WTC11 (cell line): ENCODE measurements at regions not wholly inside any gene's neighbourhood (a gene's known extent, or its start where the extent isn't known, plus 50 kb on each side); places are given as distances from the start of the nearest gene placed in this dataset.

Source experiments
- ATAC-seq: fragments of 200-7000 bp; cut with Tn5 transposase; 2 replicates; pipeline ENCODE4 v1.10.0; 2021; ENCODE audit warnings: mild to moderate bottlenecking, moderate library complexity
- CTCF ChIA-PET: fragments of 300-600 bp; sonication (Branson Sonifier 250); formaldehyde crosslinking; loops from one replicate; lab custom pipeline; 2021; ENCODE audit warnings: antibody characterized with exemption; lab: Charles Lee
- POLR2A ChIA-PET: fragments of 350-600 bp; sonication (Branson Sonifier 250); formaldehyde crosslinking; loops from one replicate; lab custom pipeline; 2021; ENCODE audit warnings: antibody characterized with exemption; lab: Charles Lee
- DNase-seq: peaks from one replicate; pipeline ENCODE4 v3.0.0; 2021; ENCODE audit warnings: low spot score
- H3K27ac Mint-ChIP-seq: 2 replicates; pipeline ENCODE4 v1.8.0; 2021; ENCODE audit warnings: mixed read lengths
- H3K27me3 Mint-ChIP-seq: 2 replicates; pipeline ENCODE4 v1.8.0; 2021; ENCODE audit warnings: low read depth, mild to moderate bottlenecking, moderate library complexity, mixed read lengths
- H3K36me3 Mint-ChIP-seq: 2 replicates; pipeline ENCODE4 v1.8.0; 2021; ENCODE audit warnings: mixed read lengths
- H3K4me1 Mint-ChIP-seq: 2 replicates; pipeline ENCODE4 v1.8.0; 2022; ENCODE audit warnings: mixed read lengths
- H3K4me3 Mint-ChIP-seq: 2 replicates; pipeline ENCODE4 v1.8.0; 2021; ENCODE audit warnings: mild to moderate bottlenecking, moderate library complexity, mixed read lengths
- H3K9me3 Mint-ChIP-seq: 2 replicates; pipeline ENCODE4 v1.8.0; 2021; ENCODE audit warnings: mixed read lengths
- AFF4 ChIP-seq: sonication (generic); formaldehyde crosslinking; IDR thresholded peaks from 2 replicates; pipeline ENCODE4 v1.8.1; 2023; ENCODE audit warnings: mild to moderate bottlenecking, missing genetic modification reagents, borderline replicate concordance
- ERG ChIP-seq: fragments of 250-450 bp; sonication (Bioruptor Pico); IDR thresholded peaks from 2 replicates; pipeline ENCODE4 v1.8.0; 2021; ENCODE audit warnings: mild to moderate bottlenecking
- ETV6 ChIP-seq: sonication (generic); formaldehyde crosslinking; IDR thresholded peaks from 2 replicates; pipeline ENCODE4 v1.8.1; 2022; ENCODE audit warnings: mild to moderate bottlenecking, missing genetic modification reagents
- FOXP1 ChIP-seq: sonication (generic); formaldehyde crosslinking; IDR thresholded peaks from 2 replicates; pipeline ENCODE4 v1.8.0; 2022; ENCODE audit warnings: missing genetic modification reagents, mild to moderate bottlenecking, moderate library complexity, borderline replicate concordance
- FOXP4 ChIP-seq: sonication (generic); formaldehyde crosslinking; IDR thresholded peaks from 2 replicates; pipeline ENCODE4 v1.8.0; 2022; ENCODE audit warnings: mild to moderate bottlenecking, missing genetic modification reagents
- GABPB1 ChIP-seq: sonication (generic); formaldehyde crosslinking; IDR thresholded peaks from 2 replicates; pipeline ENCODE4 v1.8.1; 2023; ENCODE audit warnings: mild to moderate bottlenecking, missing genetic modification reagents
- IRF1 ChIP-seq: sonication (generic); formaldehyde crosslinking; IDR thresholded peaks from 2 replicates; pipeline ENCODE4 v1.8.0; 2023; ENCODE audit warnings: missing genetic modification reagents
- JUN ChIP-seq: sonication (generic); formaldehyde crosslinking; IDR thresholded peaks from 2 replicates; pipeline ENCODE4 v1.8.0; 2023; ENCODE audit warnings: mild to moderate bottlenecking, missing genetic modification reagents
- KAT7 ChIP-seq: sonication (generic); formaldehyde crosslinking; IDR thresholded peaks from 2 replicates; pipeline ENCODE4 v1.8.1; 2023; ENCODE audit warnings: missing genetic modification reagents, mild to moderate bottlenecking, borderline replicate concordance
- MLX ChIP-seq: sonication (generic); formaldehyde crosslinking; IDR thresholded peaks from 2 replicates; pipeline ENCODE4 v1.8.1; 2023; ENCODE audit warnings: mild to moderate bottlenecking, missing genetic modification reagents, moderate library complexity
- NFE2L1 ChIP-seq: sonication (generic); formaldehyde crosslinking; IDR thresholded peaks from 2 replicates; pipeline ENCODE4 v1.8.1; 2023; ENCODE audit warnings: missing genetic modification reagents
- NFYB ChIP-seq: sonication (generic); formaldehyde crosslinking; conservative IDR thresholded peaks from 2 replicates; pipeline ENCODE4 v1.8.0; 2022; ENCODE audit warnings: low read depth, missing genetic modification reagents
- PRRX2 ChIP-seq: fragments of 250-450 bp; sonication (Bioruptor Pico); IDR thresholded peaks from 2 replicates; pipeline ENCODE4 v1.8.0; 2021; ENCODE audit warnings: mild to moderate bottlenecking
- RORB ChIP-seq: fragments of 250-450 bp; sonication (Bioruptor Pico); IDR thresholded peaks from 2 replicates; pipeline ENCODE4 v1.9.0; 2021; ENCODE audit warnings: mild to moderate bottlenecking
- SMAD4 ChIP-seq: sonication (generic); formaldehyde crosslinking; IDR thresholded peaks from 2 replicates; pipeline ENCODE4 v1.8.0; 2022; ENCODE audit warnings: mild to moderate bottlenecking, missing genetic modification reagents
- SOX15 ChIP-seq: fragments of 250-450 bp; sonication (Bioruptor Pico); IDR thresholded peaks from 2 replicates; pipeline ENCODE4 v1.9.0; 2021; ENCODE audit warnings: mild to moderate bottlenecking
- STAT6 ChIP-seq: sonication (generic); formaldehyde crosslinking; conservative IDR thresholded peaks from 2 replicates; pipeline ENCODE4 v1.8.1; 2023; ENCODE audit warnings: mild to moderate bottlenecking, low read depth, missing genetic modification reagents, moderate library complexity
- TEAD1 ChIP-seq: sonication (generic); formaldehyde crosslinking; IDR thresholded peaks from 2 replicates; pipeline ENCODE4 v1.8.0; 2022; ENCODE audit warnings: mild to moderate bottlenecking, missing genetic modification reagents
- ZNF263 ChIP-seq: sonication (generic); formaldehyde crosslinking; IDR thresholded peaks from 2 replicates; pipeline ENCODE4 v1.8.1; 2022; ENCODE audit warnings: low read depth, mild to moderate bottlenecking, moderate library complexity, missing genetic modification reagents
- ZNF396 ChIP-seq: fragments of 250-450 bp; sonication (Bioruptor Pico); IDR thresholded peaks from 2 replicates; pipeline ENCODE4 v1.8.0; 2021; ENCODE audit warnings: mild to moderate bottlenecking, moderate library complexity, borderline replicate concordance
- ZNF416 ChIP-seq: fragments of 250-450 bp; sonication (Bioruptor Pico); IDR thresholded peaks from 2 replicates; pipeline ENCODE4 v1.9.0; 2021; ENCODE audit warnings: mild to moderate bottlenecking, inconsistent platforms
- ZSCAN18 ChIP-seq: fragments of 250-450 bp; sonication (Bioruptor Pico); IDR thresholded peaks from 2 replicates; pipeline ENCODE4 v2.1.2; 2022; ENCODE audit warnings: mild to moderate bottlenecking, moderate library complexity

GRCh38 chr4:98816816-98817215, 112.1 kb downstream of the EIF4E start:
- POLR2A ChIA-PET: no interaction called here
- Mint-ChIP-seq H3K9me3 (peaks cover 51% of the 10 kb centered on the region), H3K4me1 (no peaks in the 10 kb centered on the region), H3K4me3 (no peak overlapping the region), H3K27me3 (no peaks in the 10 kb centered on the region; the same call in 1 of the 2 replicates), H3K36me3 (peaks cover 27% of the 10 kb centered on the region), H3K27ac (no peak overlapping the region)
- TF ChIP-seq ZNF416 (no peak), KAT7 (no peak), PRRX2 (CRISPR knock-in tag) (no peak), ETV6 (CRISPR knock-in tag) (no peak), SMAD4 (no peak), SOX15 (CRISPR knock-in tag) (no peak), TEAD1 (CRISPR knock-in tag) (no peak), AFF4 (CRISPR knock-in tag) (no peak), FOXP1 (no peak), MLX (no peak), NFYB (CRISPR knock-in tag) (no peak), FOXP4 (CRISPR knock-in tag) (no peak), ZNF263 (CRISPR knock-in tag) (no peak), GABPB1 (CRISPR knock-in tag) (no peak), JUN (CRISPR knock-in tag) (no peak), IRF1 (CRISPR knock-in tag) (no peak)
- DNase-seq (no peak), ATAC-seq (no peak)
- CTCF ChIA-PET: no interaction called here

- Mint-ChIP-seq H3K36me3 (peaks cover 27% of the 10 kb centered on the region), H3K9me3 (peaks cover 51% of the 10 kb centered on the region), H3K27me3 (no peaks in the 10 kb centered on the region; the same call in 1 of the 2 replicates), H3K27ac (no peak overlapping the region), H3K4me3 (no peak overlapping the region), H3K4me1 (no peaks in the 10 kb centered on the region)
- ATAC-seq: no peak
- no peak for DNase-seq
- ChIA-PET POLR2A (no interaction called here), CTCF (no interaction called here)
- TF ChIP-seq NFE2L1 (CRISPR knock-in tag) (no peak), ZSCAN18 (CRISPR knock-in tag) (no peak), ZNF396 (CRISPR knock-in tag) (no peak), MLX (no peak), ERG (CRISPR knock-in tag) (no peak), KAT7 (no peak), STAT6 (no peak), RORB (CRISPR knock-in tag) (no peak)
These were observed 112.5 kb downstream of the EIF4E start for GRCh38 chr4:98816386-98816785.
